ENCODE measurements at regions not wholly inside any gene's neighbourhood (a gene's known extent, or its start where the extent isn't known, plus 50 kb on each side); places are given as distances from the start of the nearest gene placed in this dataset.

DNA sequence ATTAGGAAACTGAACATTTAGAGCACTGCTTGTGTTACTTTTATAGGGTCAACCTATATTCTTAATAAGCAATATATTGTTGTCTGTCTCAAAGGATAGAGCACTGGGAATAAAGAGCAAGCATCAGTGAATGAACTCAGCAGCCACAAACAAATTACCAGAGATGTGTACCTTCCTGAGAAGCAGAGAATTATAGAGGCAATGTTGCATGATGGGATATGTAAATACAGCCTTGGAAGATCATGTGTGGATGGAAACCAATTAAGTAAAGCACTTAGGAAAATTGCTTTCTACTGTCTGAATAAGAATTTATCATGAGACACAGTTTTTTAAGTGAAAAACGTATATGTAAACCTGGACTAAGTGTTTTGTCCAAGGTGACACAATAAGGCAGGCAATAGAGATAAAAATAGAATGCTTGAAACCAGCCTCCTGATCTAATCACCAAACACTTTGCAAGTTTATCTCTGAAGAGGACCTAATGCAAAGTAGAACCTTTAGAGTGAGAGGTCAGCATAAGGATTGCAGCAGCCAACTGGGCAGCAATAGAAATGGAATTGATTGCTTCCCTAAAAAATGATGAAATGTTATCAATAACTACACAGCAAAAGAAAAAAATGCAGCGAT is 848.0 kb downstream of the TUSC7 start:
- DNase-seq (ENCODE audit: low spot score) = no peak

DNA sequence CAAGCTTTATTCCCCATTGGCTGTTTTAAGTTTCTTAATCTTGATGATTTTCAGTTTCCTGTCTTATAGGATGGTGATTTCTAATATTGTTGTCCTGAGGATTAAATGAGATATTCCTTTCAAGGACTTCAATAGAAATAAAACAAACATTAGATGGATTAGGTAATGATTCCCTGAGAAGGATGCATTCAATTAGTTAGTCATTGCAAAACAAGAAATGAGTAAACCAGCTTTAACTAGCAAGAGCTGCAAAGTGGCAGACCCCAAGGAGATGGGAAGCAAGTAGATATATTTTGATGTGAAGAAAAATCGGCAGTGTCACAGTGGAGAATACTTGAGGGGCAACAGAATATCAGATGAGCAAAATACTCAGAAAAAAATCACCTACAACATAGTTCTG is 849.1 kb downstream of the TUSC7 start:
- DNase-seq (ENCODE audit: low spot score) = no peak

DNA sequence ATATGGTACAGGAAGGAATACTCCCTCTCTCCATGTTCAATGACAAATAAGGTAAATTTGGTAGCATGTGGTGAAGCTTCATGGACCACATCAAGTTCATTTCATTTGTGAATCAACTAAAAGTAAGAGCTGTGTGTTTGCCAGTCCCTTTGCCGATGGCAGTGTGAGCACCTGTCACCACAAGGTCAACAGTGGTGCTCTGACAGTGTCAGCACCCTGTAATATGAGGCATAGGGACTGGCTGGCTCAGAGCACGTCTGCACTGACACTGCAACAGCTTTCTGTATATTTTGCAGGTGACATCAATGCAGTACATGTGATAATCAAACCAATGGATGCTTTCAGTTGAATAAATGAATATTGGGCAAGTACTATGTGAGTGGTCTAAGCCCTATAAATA is 852.4 kb downstream of the TUSC7 start:
- no peak for DNase-seq (ENCODE audit: low spot score)

DNA sequence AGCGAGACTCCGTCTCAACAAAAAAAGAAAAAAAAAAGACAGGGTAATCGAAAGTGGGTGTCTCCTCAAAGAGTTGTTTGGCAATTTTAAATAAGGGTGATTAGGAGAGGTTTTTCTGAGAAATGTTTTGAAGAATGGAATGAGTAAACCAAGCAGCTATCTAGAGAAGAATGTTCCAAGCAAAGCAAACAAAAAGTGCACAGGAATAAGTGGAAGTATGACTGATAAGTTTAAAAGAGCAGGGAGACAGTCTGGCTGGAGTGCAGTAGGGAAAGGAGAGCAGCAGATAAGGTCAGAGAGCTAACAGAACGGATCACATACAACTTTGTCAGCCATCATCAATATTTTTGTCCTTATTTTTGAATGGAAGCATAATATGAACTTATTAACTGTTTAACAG is 853.5 kb downstream of the TUSC7 start:
- no peak for DNase-seq (ENCODE audit: low spot score)

DNA sequence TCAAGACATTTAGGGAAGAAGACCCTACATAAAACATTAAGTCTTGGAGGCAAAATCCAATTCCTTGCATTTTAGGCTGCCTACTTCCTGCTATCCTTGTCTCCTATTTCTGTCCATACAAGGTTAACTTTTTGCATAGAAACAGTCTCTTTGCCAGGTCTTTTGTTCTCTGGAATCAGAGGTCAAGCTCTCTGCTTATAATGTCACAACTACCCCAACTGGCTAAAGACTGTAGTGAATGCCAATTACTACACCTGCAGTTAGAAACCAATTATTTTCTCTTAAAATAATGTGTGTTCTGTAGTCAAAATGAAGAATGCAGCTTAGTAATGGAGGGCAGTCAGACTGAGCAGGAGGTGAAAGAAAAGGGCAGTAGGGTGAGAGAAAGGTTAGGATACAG is 856.2 kb downstream of the TUSC7 start:
- DNase-seq (ENCODE audit: low spot score) = no peak

DNA sequence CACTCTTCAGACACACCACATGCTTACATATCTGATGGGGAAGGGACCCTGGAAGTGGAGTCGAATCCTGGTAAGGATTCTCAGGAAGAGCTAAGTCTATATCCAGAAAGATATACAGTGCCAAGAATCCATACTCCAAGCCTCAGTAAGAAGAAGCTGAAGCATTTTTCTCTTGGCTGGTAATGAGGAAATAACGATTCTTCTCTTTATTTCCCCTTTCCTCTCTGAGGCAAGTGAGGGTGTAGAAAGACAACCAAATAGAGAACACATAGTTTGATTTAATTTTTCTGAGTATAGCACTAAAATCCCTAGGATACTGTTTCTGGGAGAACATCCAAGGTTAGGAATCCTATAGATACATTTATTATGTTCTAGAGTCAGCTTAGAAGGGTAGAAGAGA is 857.3 kb downstream of the TUSC7 start:
- DNase-seq (ENCODE audit: low spot score) = no peak

DNA sequence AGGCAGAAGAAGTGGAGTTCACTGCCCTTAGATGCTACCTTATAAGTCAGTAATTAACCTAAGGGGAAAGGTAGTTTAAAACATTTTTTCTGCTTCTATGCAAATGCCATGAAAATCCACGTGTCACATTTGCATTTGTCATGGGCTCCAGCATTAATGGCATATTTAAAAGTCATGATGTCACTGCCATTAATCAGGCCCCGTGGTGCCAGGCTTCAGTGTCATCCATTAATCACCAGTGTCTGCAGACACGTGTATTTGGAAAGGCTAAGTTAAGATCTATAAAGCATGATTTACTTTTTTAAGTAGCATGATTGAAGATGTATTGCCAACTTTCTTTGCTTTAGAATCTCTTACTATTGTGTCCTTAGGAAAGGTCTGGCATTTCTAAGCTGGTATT is 857.8 kb downstream of the TUSC7 start:
- no peak for DNase-seq (ENCODE audit: low spot score)

DNA sequence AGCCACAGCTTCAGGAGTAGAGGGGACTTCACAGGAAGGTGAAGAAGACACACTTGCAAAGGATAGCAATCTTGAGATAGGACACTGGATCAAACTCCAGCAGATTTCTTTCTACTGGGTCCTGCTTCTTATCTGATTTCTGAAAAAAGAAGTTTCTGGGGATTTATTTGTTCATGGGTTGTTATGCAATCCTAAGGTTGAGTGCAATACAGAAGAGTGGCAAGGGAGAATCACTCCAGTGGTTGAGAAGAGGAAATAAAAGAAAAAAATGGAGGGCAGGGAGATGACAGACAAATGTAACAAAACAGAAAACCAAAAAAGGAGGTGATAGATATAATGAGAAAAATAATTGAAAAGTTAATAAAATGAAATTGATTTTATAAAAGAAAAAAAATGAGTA is 858.3 kb downstream of the TUSC7 start:
- no peak for DNase-seq (ENCODE audit: low spot score)

DNA sequence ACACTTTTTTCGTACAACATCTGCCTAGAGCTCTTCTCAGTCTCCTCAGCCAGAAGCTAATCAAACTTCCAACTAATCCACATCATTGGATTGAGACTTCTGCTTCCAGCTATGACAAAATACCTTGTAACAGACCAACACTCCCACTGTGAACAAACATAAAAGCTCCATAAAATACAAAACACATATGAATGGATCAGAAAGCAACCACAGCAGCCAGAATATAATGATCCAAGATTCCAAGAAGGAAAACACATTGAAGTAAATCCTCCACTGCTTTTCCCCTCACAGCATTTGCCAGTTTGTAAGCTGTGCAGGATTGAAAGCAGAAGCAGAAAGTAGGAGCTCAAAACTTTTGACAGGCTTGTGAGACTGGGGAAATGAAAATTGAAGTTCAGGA is 863.2 kb downstream of the TUSC7 start:
- DNase-seq (ENCODE audit: low spot score) = no peak

DNA sequence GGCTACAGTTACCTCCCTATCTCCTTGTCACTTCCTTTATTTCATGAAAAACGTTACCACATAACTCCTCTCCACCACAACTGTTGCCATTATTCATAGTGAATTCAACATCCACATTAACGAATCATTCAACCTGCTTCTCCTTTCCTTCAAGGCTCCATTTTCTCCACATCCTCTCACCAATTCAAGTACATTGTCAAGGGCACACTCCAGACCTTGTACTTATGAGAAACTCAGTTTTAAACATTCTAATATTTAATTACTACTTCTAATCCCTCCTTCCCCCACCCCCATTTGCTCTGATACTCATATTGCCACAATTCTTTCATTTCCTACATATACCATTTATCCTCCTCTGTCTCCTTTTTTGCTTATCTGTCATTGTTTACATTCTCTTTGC is 871.2 kb downstream of the TUSC7 start:
- DNase-seq (ENCODE audit: low spot score) = no peak

DNA sequence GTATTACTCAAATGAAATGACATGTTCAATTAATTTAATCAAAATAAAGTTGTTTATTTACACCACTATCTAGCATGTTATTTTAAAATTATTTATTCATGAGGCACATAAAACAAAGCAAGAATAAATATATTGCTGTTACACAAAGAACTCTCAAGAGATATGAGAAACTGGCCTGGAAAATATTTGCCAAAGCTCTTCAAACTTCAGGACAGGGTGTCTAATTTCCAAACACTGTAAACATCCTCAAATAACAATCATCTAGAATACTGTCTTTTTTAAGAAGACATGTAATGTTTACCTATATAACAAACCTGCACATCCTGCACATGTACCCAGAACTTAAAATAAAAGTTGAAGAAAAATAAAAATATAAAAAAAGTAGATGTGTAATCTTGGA is 876.6 kb downstream of the TUSC7 start:
- no peak for DNase-seq (ENCODE audit: low spot score)

DNA sequence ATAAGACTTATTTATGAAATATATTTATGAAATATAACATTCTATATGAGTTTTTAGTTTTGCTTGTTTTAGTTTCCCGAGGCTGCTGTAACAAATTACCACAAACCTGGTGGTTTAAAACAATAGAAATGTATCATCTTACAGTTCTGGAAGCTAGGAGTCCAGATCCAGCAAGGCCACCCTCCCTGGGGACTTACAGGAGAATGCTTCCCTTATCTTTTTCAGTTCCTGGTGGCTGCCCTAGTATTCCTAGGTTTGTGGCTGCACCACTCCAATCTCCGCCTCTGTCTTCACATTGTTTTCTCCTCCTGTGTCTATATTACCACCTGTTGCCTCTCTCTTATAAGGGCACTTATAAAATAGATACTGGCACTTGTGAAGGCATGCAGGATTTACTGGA is 877.8 kb downstream of the TUSC7 start:
- DNase-seq (ENCODE audit: low spot score) = no peak

DNA sequence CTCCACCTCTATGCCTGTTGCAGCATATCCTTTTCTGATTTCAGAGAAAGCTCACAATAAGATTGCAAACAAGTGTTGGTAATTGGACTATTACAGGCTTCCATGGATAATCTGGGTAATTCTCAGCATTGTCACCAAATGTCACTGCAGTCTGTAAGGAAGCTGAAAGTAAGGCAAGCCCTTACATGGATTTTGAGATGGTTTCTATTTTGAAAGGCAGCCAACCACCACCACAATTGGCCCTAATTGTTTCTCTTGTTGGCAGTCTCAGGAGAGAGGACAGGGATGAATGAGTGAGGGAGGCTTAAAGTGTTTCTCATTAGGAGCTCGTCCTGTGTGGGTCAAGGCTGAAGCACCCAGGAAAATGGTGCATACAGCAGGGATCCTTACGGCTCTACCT is 879.9 kb downstream of the TUSC7 start:
- DNase-seq (ENCODE audit: low spot score) = no peak

DNA sequence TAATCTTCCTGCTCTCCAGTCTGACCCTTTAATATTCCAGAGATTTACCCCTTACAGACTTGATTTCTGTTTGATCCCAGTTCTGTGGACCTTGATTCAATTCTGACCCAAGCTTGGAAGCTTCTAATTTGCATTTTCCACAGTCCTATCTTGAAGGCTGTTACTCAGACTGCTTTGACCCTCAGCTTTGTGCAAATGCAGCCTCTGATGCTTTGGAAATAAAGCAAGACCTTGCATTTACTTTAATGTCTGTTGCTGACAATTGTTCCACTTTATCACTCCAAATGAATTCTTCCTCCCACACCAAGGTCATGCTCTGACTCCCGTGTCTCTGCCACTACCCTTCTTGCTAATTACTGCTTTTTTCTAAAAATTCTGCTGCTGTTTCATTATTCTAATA is 886.0 kb downstream of the TUSC7 start:
- no peak for DNase-seq (ENCODE audit: low spot score)

DNA sequence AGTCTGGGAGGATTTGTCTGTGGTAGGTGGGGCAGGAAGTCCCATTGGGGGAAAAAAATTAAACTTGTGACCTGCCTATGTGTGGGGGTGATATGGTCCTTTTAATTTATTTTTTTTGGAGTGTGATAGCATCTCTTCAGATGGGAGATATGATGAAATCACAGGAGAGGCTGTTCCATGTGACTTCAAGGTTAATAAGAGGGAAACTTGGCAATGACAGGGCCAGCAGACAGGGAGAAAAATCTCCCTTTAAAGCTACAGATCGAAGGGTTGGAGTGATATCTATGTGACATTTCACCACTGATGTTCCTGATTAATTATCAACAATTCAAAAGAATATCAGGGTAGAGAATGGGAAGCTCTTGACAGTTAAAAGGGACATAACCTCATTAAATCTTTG is 886.9 kb downstream of the TUSC7 start:
- no peak for DNase-seq (ENCODE audit: low spot score)

DNA sequence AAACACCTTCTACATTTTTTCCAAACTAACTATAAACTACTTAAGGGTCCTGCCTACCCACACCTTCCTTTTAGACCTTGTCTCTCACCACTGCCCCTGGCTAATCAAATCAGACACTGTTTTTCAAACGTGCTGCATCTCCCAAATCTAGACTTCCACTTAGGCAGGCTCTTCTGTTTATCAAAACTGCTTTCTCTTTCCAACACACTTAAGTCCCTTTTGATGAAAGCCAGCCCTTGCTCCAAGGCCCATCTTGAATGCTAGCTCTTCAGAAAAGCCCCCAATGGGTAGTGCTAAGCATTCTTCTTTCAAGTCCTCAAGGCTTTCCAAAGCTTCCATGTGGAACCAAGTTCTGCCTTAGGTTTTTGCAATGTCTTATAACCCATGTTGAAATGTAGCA is 888.3 kb downstream of the TUSC7 start:
- DNase-seq (ENCODE audit: low spot score) = no peak

DNA sequence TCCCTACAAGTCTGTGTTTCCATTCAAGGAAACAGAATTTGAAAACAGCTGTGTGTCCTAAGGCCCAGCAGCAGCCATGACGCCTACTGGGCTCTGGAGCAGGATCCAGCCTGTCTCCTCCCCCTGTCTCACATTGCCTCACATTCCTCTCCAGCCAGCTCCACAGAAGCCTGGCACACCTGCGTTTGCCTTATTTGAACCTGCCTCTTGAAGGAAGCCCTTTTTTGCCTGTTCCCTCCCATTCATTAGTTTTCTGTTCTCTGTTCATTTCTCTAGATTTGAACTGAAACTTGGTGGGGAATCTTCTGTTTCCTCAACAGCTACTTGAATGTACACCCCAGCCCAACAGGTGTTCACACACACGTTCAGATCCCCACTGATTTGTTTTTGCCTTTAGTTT is 890.5 kb downstream of the TUSC7 start:
- DNase-seq (ENCODE audit: low spot score) = no peak

DNA sequence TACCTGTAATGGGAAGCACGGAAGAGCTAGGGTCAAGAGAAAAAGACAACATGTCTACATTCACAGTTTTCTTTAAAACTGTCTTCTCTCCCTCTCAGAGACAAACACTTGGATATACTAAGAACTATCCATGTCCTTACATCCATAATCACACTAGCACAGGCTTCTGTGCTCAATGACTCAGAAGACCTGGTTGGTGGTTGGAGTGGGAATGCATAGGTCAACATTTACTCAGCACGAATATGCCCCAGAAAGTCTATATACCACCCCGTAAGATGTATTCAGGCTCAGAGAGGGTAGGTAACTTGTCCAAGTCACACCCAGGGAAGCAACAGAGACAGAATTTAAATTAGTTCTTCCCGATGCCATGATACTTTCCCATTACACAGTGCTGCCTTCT is 891.1 kb downstream of the TUSC7 start:
- no peak for DNase-seq (ENCODE audit: low spot score)

DNA sequence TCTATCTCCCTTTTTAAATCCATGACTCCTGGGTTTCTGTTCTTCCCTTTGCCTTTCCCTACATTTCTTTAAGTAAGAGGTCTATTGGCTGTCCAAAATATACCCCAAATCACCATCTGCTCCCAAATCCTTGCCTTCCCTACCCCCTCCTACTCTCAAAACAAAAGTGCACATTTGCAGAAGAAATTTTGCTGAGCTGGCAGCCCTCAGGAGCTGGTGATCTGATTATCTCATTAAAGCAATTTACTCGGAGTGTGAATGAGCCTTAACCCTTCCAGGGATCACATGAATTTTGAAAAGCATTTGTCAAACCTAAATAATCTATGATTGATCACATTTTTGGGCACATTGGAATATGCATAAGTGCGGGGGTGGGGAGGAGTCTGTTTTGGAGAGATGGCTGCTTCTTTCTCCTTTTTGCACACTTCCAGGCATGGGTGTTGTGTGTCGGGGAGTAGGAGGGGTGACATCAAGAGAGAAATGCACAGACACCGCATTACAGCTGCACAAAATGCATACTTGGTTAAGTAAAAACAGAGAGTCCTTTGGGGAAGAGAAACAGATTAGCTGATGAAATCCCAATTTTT is 892.6 kb downstream of the TUSC7 start:
- no peak for DNase-seq (ENCODE audit: low spot score)

DNA sequence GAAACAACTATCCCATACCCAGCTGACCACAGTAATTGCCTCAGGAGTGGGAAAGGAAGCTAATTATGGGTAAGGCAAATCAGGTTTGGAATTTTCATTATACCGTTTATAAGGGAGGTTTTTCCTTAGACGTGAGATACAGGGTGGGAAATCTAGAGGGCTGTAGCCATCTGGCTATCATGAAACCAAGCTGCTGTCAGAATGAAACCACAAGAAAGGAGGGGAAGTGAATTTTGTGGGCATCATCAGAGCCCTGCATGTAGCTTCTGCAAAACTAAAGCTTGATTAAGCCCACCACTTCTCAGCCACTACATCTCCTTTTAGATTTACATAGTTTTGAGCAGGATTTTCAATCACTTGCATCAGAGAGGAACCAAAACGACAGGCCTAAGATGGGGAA is 893.5 kb downstream of the TUSC7 start:
- no peak for DNase-seq (ENCODE audit: low spot score)

DNA sequence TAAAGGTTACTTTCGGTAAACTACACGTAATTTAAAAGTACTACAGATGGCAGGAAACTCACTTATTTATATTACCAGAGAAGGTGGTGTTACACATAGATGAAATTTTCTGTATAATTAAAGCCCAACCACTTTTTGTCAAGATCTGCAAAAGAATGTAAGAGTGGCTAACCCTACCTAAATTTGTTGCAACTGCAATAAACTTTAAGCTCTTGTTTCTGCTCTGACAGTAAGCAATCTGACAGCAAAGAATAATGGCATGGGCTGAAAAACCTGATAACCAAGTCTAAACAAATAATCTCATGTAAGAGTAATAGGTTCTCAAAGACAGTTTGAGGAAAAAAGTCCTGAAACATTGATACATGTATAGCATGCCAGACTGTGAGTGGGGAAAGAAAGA is 897.3 kb downstream of the TUSC7 start:
- no peak for DNase-seq (ENCODE audit: low spot score)

DNA sequence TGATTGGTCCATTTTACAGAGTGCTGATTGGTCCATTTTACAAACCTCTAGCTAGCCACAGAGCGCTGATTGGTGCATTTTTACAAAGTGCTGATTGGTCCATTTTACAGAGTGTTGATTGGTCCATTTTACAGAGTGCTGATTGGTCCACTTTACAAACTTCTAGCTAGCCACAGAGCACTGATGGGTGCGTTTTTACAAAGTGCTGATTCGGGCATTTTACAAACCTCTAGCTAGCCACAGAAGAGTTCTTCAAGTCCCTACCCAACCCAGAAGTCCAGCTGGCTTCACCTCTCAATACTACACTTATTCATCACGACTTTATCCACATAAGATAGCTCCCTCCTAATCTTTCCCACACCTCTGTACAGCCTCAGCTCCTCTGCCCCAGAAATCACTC is 899.8 kb downstream of the TUSC7 start:
- no peak for DNase-seq (ENCODE audit: low spot score)

DNA sequence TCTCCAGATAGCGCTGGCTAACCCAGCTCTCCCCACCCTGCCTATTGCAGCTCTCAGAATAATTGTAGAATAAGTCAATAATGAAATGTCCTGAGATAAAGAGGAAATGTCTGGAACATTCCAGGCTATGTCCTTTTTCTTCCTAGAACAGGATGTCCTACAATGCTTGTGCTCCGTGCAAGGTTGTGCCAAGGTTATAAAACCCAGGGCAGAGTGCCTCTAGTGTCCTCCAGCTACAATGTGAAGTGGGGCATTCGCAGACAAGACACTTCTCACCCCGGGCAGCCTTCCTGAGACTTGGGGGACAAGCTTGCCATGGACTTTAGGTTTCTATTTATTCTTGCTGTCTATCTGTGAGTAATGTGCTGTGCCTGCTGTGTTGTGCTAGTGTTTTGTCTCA is 900.6 kb downstream of the TUSC7 start:
- no peak for DNase-seq (ENCODE audit: low spot score)

DNA sequence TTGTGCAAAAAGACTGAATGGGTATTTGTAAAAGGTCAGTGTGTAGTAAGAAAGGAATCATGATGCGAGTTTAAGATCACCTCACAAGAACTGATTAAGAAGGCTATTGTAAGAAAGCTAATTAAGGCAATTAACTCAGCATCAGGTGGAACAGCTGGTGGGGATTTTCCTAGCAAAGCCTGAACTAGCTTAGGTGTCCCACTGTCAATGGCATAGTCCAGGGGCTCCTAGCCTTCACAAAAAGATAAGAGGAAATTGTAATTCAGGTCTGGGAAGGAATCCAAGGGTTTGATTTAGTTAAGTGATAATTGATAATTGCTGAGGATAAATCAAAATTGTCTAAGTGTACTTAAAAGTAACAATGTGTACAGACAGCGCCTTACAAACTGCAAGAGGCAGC is 901.6 kb downstream of the TUSC7 start:
- no peak for DNase-seq (ENCODE audit: low spot score)

DNA sequence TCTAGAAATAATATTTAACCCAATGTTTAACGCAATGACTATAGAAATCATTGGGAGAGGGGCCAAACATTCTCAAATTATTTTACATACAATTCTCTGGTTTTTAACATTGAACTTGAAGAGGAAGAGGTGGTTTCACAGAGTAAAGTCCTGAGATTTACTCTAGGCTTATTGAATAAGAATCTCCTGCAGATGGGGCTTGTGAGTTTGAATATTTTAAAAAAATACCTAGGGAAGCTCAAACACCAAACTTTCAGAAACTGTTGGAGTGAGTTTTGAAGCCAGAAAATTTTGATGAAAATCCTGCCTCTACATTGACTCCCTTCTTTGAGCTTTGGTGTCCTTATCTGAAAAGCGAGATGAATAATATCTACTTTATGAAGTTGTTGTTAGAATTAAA is 906.6 kb downstream of the TUSC7 start:
- no peak for DNase-seq (ENCODE audit: low spot score)

Measured in ecto neural progenitor cell (in vitro differentiated cells).